Smooth muscle cell (in vitro differentiated cells): ENCODE measurements at regions not wholly inside any gene's neighbourhood (a gene's known extent, or its start where the extent isn't known, plus 50 kb on each side); places are given as distances from the start of the nearest gene placed in this dataset.

ENCODE experiments used
- DNase-seq: peaks from one replicate; lab custom pipeline; 2025; ENCODE audit not compliant: unreplicated experiment; lab: John Stamatoyannopoulos, UW
- H2AFZ ChIP-seq: fragments of 200-600 bp; sonication (generic); 2 replicates; pipeline ENCODE4 v1.6.0; 2016; ENCODE audit warnings: antibody characterized with exemption, low read depth, mild to moderate bottlenecking
- H3F3A ChIP-seq: fragments of 200-600 bp; sonication (generic); 2 replicates; pipeline ENCODE4 v1.6.0; 2017; ENCODE audit warnings: antibody characterized with exemption, low read depth
- H3K27ac ChIP-seq: fragments of 200-600 bp; sonication (generic); 2 replicates; pipeline ENCODE4 v1.5.1; 2016; ENCODE audit warnings: low read depth, mild to moderate bottlenecking
- H3K27me3 ChIP-seq: fragments of 200-600 bp; sonication (generic); 2 replicates; pipeline ENCODE4 v1.6.1; 2016; ENCODE audit warnings: low read depth, mild to moderate bottlenecking
- H3K36me3 ChIP-seq: fragments of 200-600 bp; sonication (generic); 2 replicates; pipeline ENCODE4 v1.5.1; 2016; ENCODE audit warnings: low read depth
- H3K4me1 ChIP-seq: fragments of 200-600 bp; sonication (generic); 2 replicates; pipeline ENCODE4 v1.5.1; 2016; ENCODE audit warnings: low read depth
- H3K4me2 ChIP-seq: fragments of 200-600 bp; sonication (generic); 2 replicates; pipeline ENCODE4 v1.6.0; 2016; ENCODE audit warnings: mild to moderate bottlenecking
- H3K4me3 ChIP-seq: fragments of 200-600 bp; sonication (generic); 2 replicates; pipeline ENCODE4 v1.5.1; 2016; ENCODE audit warnings: mild to moderate bottlenecking
- H3K79me2 ChIP-seq: fragments of 200-600 bp; sonication (generic); 2 replicates; pipeline ENCODE4 v1.6.0; 2016; ENCODE audit warnings: low read depth, mild to moderate bottlenecking
- H3K9ac ChIP-seq: fragments of 200-600 bp; sonication (generic); 2 replicates; pipeline ENCODE4 v1.6.0; 2016; ENCODE audit warnings: low read depth
- H3K9me3 ChIP-seq: fragments of 200-600 bp; sonication (generic); replicated peaks from 2 replicates; pipeline ENCODE4 v1.5.1; 2016; ENCODE audit warnings: low read depth
- H4K20me1 ChIP-seq: fragments of 200-600 bp; sonication (generic); 2 replicates; pipeline ENCODE4 v1.6.0; 2016; ENCODE audit warnings: low read depth
- CTCF ChIP-seq: fragments of 200-600 bp; sonication (generic); IDR thresholded peaks from 2 replicates; pipeline ENCODE4 v1.5.1; 2017; ENCODE audit warnings: borderline replicate concordance, mild to moderate bottlenecking, antibody characterized with exemption; ENCODE audit not compliant: insufficient read depth, poor library complexity, severe bottlenecking
- WGBS: methylation state at CpG from one replicate; pipeline ENCODE4 v1.1.7; 2016; ENCODE audit warnings: low lambda C conversion rate; 5-methylcytosine and 5-hydroxymethylcytosine counted together

GRCh38 chr2:41242001-41242331 lies 790.1 kb upstream of the SLC8A1 start:
- no peak for TF ChIP-seq CTCF
- Histone ChIP-seq H3K4me1 (no peaks in the 10 kb centered on the region), H3K4me2 (no peak overlapping the region), H3K9ac (no peak overlapping the region), H3K27me3 (no peaks in the 10 kb centered on the region), H3F3A (no peaks in the 10 kb centered on the region), H3K4me3 (no peak overlapping the region), H4K20me1 (no peaks in the 10 kb centered on the region), H3K79me2 (no peaks in the 10 kb centered on the region), H2AFZ (no peak overlapping the region), H3K27ac (no peak overlapping the region), H3K9me3 (no peaks in the 10 kb centered on the region), H3K36me3 (no peaks in the 10 kb centered on the region)
- 92% methylated on average over 4 of the region's 4 CpGs for WGBS
- no peak for DNase-seq

GRCh38 chr2:41267929-41268659 lies 779.7 kb upstream of the PKDCC start:
- TF ChIP-seq CTCF: no peak
- 82% methylated on average over 7 of the region's 7 CpGs for WGBS
- no peaks in the 10 kb centered on the region for H3K9me3 ChIP-seq
- no peak overlapping the region for H3K4me3 ChIP-seq
- H3K36me3 ChIP-seq: no peaks in the 10 kb centered on the region
- H3K4me1 ChIP-seq: no peaks in the 10 kb centered on the region
- no peaks in the 10 kb centered on the region for H3K79me2 ChIP-seq
- H3F3A ChIP-seq: no peaks in the 10 kb centered on the region
- DNase-seq: no peak
- H2AFZ ChIP-seq: no peak overlapping the region
- no peak overlapping the region for H3K9ac ChIP-seq
- H4K20me1 ChIP-seq: no peaks in the 10 kb centered on the region
- no peak overlapping the region for H3K27ac ChIP-seq
- no peaks in the 10 kb centered on the region for H3K27me3 ChIP-seq
- H3K4me2 ChIP-seq: no peak overlapping the region

GRCh38 chr2:41283079-41283775 lies 764.6 kb upstream of the PKDCC start:
- H3K36me3 ChIP-seq: no peaks in the 10 kb centered on the region
- no peaks in the 10 kb centered on the region for H4K20me1 ChIP-seq
- no peak for TF ChIP-seq CTCF
- H3K4me1 ChIP-seq: no peaks in the 10 kb centered on the region
- H3K27me3 ChIP-seq: no peaks in the 10 kb centered on the region
- DNase-seq: no peak
- H3K27ac ChIP-seq: peak overlapping the region; percentile 73
- peak overlapping the region; percentile 0 for H2AFZ ChIP-seq
- H3K79me2 ChIP-seq: no peaks in the 10 kb centered on the region
- H3K9me3 ChIP-seq: no peaks in the 10 kb centered on the region
- H3K9ac ChIP-seq: peak overlapping the region; percentile 29
- no peak overlapping the region for H3K4me3 ChIP-seq
- peak overlapping the region; percentile 23 for H3K4me2 ChIP-seq
- no peaks in the 10 kb centered on the region for H3F3A ChIP-seq
- 54% methylated on average over 4 of the region's 4 CpGs for WGBS
